Activated CD4-positive, alpha-beta T cell treated with anti-CD3 and anti-CD28 coated beads, Interleukin-2, amount 10 ng/mL, durations not matched to agents 24 days and 14 days (primary cell): ENCODE measurements at regions not wholly inside any gene's neighbourhood (a gene's known extent, or its start where the extent isn't known, plus 50 kb on each side); places are given as distances from the start of the nearest gene placed in this dataset.
A peak's percentile ranks its signal among the peaks of the same experiment; 100 is the strongest.

Experiments used
- DNase-seq: peaks from one replicate; pipeline ENCODE4 v3.0.0; 2022
- H3K27ac Mint-ChIP-seq: one replicate; pipeline ENCODE4 v1.8.0; 2022; ENCODE audit warnings: mild to moderate bottlenecking, mixed read lengths
- H3K27me3 Mint-ChIP-seq: one replicate; pipeline ENCODE4 v1.8.0; 2022; ENCODE audit warnings: mixed read lengths
- H3K36me3 Mint-ChIP-seq: one replicate; pipeline ENCODE4 v1.8.0; 2022; ENCODE audit warnings: low read depth, mild to moderate bottlenecking, mixed read lengths
- H3K4me1 Mint-ChIP-seq: one replicate; pipeline ENCODE4 v1.8.0; 2021; ENCODE audit warnings: mixed read lengths
- H3K4me3 Mint-ChIP-seq: one replicate; pipeline ENCODE4 v1.8.0; 2022; ENCODE audit warnings: mild to moderate bottlenecking, moderate library complexity, mixed read lengths
- H3K9me3 Mint-ChIP-seq: one replicate; pipeline ENCODE4 v1.8.0; 2021; ENCODE audit warnings: mixed read lengths
- intact Hi-C: fragments of 100-400 bp; cut with micrococcal nuclease; formaldehyde crosslinking; loops from one replicate; pipeline ENCODE4 v1.15.1; 2023

DNA sequence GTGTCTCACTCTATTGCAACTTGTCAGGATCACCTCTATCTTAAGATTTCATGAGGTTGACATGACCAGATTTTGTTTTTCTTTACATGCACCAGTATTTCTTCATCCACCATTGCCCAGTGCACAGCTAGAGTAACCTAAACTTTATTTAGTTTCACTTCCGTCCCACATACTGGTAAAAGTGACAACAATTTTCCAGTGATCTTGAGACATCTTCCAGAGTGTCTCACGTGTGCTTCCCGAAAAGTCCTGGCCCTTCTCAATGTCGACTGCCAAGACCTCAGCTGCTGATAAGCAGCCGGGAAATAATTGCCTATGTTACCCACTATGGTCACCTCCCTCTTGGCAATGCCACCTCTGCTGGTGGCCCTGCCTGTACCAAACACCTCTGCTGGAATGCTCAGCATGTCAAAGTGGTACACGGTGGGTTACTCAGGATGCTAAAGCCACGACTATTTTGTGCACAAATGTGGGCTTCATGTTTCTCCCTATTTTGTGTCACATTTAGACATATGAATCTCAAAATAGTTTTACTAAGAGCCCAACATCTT, 379.7 kb upstream of the TGFBR2 start:
- Mint-ChIP-seq H3K4me3 (no peak overlapping the region), H3K36me3 (peaks cover 11% of the 10 kb centered on the region), H3K27me3 (no peaks in the 10 kb centered on the region), H3K4me1 (peaks cover 32% of the 10 kb centered on the region), H3K27ac (no peak overlapping the region), H3K9me3 (peaks cover 27% of the 10 kb centered on the region)
- DNase-seq: no peak
- intact Hi-C loops: loop anchor here (10.0 kb wide), 1 partner anchor 388 kb away; no protein-coding TSS in a partner anchor

DNA sequence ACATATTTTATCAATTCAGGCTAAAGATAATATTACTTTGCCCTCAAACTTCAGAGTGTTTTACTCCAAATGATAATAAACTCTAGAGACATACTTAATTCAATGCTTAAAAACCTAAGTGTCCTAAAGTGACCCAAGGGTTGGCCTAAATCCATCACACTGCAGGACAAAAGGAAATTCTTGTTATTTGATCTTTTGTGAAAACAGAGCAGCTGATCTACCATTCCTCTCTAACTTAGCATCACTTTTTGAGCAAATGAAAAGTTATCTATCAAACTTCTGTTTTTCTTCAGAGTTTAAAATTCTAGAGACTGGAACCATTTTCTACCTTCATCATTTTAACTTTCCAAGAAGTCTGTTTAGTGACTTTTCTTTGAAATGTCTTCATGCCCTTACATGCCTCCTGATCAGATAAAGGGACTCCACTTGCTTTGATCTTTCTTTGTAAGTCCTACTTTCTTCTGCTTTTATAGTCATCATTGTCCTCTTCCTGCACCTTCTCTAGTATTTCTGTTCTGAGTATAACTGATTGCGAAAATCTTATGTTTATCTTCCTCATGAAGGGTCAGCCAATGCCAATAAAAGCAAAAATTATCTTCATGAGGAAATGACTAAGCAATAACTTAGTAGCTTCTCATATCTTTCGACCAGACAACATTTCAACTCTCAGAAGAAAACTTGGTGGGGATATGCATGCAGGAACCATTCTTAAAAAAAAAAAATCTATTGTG, 378.7 kb upstream of the TGFBR2 start:
- H3K9me3 Mint-ChIP-seq: peaks cover 27% of the 10 kb centered on the region
- intact Hi-C loops: loop anchor here (10.0 kb wide), 1 partner anchor 387 kb away; no protein-coding TSS in a partner anchor
- no peaks in the 10 kb centered on the region for H3K27me3 Mint-ChIP-seq
- H3K27ac Mint-ChIP-seq: peak overlapping the region; percentile 66
- H3K4me3 Mint-ChIP-seq: peak overlapping the region; percentile 59
- DNase-seq: no peak
- H3K36me3 Mint-ChIP-seq: peaks cover 11% of the 10 kb centered on the region
- H3K4me1 Mint-ChIP-seq: peaks cover 28% of the 10 kb centered on the region

DNA sequence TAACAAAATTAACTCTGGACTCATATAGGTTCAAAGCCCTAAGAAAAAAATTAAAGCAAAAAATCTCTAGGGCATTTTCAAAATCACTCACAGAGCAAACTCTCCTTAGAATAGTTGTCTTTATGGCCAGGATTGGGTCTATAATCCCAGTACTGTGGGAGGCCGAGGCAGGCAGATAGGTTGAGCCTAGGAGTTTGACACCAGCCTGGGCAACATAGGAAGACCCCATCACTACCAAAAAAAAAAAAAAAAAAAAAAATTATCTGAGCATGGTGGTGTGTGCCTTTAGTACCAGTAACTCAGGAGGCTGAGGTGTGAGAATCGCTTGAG, 378.1 kb upstream of the TGFBR2 start:
- intact Hi-C loops: loop anchor here (10.0 kb wide), 1 partner anchor 387 kb away; no protein-coding TSS in a partner anchor
- Mint-ChIP-seq H3K27me3 (no peaks in the 10 kb centered on the region), H3K4me3 (no peak overlapping the region), H3K4me1 (peaks cover 25% of the 10 kb centered on the region), H3K27ac (peak overlapping the region; percentile 66), H3K9me3 (peaks cover 27% of the 10 kb centered on the region), H3K36me3 (peaks cover 11% of the 10 kb centered on the region)
- DNase-seq: no peak

DNA sequence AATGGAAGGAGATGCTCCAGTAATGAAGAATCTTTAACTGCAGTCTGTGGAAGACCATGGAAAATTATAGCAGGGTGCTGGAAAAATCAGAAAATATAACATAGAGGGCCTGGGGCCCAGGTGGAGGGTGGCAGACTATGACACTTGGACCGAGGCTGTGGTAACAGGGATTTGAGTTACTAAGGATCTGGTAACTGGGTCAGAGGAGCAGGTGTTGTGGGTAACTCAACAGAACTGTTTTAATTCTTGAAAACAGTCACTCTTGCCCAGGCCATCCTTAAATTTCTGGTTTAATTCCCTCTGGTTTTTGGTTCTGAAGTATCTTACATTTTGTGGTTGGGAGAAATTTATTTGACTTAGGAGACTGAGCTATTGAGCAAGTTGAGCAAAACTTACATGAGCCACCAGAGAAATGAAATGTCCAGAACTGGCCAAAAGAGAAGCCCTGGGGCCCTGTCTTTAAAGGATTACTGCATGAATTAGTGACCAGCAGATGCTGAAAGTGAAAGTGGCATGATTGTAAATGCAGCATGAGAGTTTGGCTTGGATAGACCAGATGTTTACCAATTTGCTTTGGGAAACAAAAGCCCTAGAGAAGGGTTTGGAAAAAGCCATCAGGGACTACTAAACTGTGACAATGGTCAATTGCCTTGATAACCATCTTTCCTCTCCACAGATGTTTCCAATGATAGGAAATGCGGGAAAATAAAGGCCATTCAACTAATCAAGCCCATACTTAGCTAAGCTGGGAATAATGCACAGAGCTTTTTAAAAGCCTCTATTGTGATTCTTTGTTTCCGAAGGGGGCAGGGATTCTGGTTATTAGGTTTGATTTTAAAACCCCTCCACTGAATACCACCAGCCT, 374.9 kb upstream of the TGFBR2 start:
- no peak for DNase-seq
- Mint-ChIP-seq H3K4me1 (peaks cover 21% of the 10 kb centered on the region), H3K27ac (no peak overlapping the region), H3K4me3 (no peak overlapping the region), H3K27me3 (no peaks in the 10 kb centered on the region), H3K9me3 (peaks cover 23% of the 10 kb centered on the region), H3K36me3 (peaks cover 8% of the 10 kb centered on the region)
- intact Hi-C loops: no loop called here

DNA sequence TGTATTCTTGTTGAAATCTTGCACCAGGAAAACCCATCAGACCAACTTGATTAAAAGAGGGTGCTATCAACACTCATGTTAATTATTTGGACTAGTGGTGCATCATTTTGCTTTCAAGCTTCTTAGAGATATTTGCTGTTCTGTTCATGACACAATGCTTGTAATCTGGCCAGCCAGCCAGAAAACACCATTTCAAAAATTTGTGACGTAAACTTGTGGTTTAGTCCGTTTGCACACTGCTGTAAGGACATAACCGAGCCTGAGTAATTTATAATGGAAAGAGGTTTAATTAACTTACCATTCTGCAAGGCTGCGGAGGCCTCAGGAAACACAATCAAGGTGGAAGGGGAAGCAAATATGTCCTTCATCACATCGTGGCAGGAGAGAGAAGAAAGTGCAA, 374.3 kb upstream of the TGFBR2 start:
- DNase-seq: no peak
- Mint-ChIP-seq H3K4me3 (no peak overlapping the region), H3K9me3 (peaks cover 20% of the 10 kb centered on the region), H3K27ac (no peak overlapping the region), H3K4me1 (peaks cover 18% of the 10 kb centered on the region), H3K27me3 (no peaks in the 10 kb centered on the region), H3K36me3 (peaks cover 8% of the 10 kb centered on the region)
- intact Hi-C loops: no loop called here

DNA sequence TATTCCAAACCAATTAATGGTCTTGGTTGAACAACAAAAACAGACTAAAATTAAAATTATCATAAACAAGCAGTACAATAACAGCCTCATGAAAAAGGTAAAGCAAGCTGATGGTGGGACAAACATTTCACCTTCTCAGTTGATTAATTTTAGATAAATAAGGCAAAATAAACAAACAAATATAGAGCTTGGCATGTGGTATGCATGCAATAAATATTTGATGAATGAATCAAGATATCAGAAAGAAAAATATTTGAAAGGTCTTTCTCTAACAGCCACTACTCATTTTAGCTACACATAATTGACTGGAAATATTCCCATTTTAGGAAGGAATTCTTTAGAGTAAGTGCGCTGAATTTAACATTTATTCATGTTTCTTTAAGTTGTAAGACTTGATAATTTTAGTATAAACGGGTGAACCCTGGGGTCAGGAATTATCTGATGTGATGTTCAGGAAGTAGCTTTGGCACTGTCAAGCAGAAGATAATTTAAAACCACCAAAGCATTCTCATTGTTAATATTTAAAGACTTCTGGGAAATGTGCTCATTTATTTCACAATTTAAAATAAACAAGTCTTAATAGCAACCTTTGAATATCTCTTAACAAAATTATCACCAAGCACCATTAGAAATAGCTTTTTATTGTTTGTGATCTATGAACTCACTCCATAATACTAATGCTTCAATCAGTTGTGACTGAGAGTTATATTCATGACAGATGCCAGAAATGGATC, 372.3 kb upstream of the TGFBR2 start:
- H3K4me1 Mint-ChIP-seq: peaks cover 5% of the 10 kb centered on the region
- no peak for DNase-seq
- H3K27me3 Mint-ChIP-seq: peaks cover 6% of the 10 kb centered on the region
- H3K27ac Mint-ChIP-seq: no peak overlapping the region
- H3K4me3 Mint-ChIP-seq: no peak overlapping the region
- peaks cover 16% of the 10 kb centered on the region for H3K9me3 Mint-ChIP-seq
- peaks cover 6% of the 10 kb centered on the region for H3K36me3 Mint-ChIP-seq
- intact Hi-C loops: no loop called here

DNA sequence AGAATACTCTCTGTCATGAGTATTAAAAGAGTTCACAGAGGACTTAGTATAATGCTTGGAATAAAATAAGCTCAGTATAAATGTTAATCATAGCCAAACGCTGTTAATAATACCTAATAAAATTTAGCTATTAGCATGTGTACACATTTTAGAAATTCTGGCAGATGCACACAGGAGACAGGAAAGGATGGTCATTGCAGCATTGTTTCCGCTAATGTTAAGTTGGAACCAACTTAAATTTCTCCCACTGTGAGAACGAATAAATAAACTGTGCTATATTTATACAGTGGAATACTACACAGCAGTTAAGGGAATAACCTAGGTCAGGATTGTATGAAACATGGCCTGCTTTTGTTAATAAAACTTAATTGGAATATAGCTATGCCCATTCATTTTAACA, 370.4 kb upstream of the TGFBR2 start:
- DNase-seq: no peak
- H3K27me3 Mint-ChIP-seq: peaks cover 6% of the 10 kb centered on the region
- no peaks in the 10 kb centered on the region for H3K36me3 Mint-ChIP-seq

DNA sequence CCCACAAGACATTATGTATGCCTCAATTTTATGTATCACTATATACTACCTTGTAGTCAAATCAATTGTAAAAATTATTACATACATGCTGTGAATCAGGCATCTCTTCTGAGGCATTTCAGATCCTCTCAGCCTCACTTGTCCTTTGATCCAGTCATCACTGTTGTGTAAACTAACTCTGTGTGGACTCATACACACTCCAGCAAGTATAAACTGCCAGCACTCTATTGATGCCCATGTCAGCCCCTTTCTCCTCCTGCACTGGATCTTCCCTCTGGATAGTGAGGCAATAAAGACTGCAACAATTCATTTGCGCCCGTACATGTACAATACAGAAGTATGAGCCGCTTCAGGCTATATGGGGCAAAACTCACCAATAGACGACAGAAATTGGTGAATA, 364.7 kb upstream of the TGFBR2 start:
- H3K9me3 Mint-ChIP-seq: peaks cover 4% of the 10 kb centered on the region

More for the DNA sequence above, 370.4 kb upstream of the TGFBR2 start:
- peaks cover 6% of the 10 kb centered on the region for H3K9me3 Mint-ChIP-seq
- intact Hi-C loops: no loop called here
- H3K4me3 Mint-ChIP-seq: no peak overlapping the region
- H3K27ac Mint-ChIP-seq: no peak overlapping the region
- H3K4me1 Mint-ChIP-seq: no peaks in the 10 kb centered on the region

DNA sequence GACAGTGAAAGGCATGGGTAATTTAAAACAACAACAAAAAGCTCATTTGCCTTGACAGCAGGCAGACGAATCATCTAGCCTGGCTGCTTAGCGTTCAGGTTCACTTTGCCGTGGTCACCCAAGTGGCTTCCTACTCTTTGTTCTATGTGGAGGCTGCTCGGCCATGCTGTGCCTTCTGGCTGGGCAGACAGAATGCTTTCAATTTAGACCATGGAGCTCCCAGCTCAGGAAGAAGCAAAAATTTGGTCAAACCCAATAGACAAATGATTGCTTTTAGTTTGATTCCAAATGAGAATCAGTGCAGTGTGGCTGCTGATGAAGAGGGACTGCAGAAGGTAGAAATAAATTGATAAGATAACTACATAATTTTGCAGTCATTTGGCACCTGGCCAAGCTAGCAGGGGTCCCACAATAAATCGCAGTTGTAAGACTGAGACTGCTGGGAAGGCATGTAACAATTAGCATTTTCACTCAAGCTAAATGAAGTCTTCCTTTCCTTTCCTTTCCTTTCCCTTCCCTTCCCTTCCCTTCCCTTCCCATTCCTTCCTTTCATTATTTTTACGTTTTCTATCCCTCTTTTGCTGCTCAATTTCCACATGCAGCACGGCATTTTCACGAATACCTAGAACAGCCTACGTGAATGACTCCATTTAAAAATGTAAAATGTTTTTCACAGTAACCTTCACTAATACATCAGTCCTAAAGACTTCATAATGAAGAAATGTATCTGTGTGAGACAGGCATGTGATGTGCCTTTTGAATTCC, 360.4 kb upstream of the TGFBR2 start:
- Mint-ChIP-seq H3K4me3 (no peak overlapping the region), H3K36me3 (no peaks in the 10 kb centered on the region), H3K27me3 (peaks cover 6% of the 10 kb centered on the region), H3K4me1 (peaks cover 11% of the 10 kb centered on the region), H3K27ac (no peak overlapping the region), H3K9me3 (no peaks in the 10 kb centered on the region)
- intact Hi-C loops: no loop called here
- DNase-seq: no peak

More for the DNA sequence above, 364.7 kb upstream of the TGFBR2 start:
- no peak overlapping the region for H3K4me3 Mint-ChIP-seq
- no peaks in the 10 kb centered on the region for H3K36me3 Mint-ChIP-seq
- peaks cover 8% of the 10 kb centered on the region for H3K27me3 Mint-ChIP-seq
- no peak overlapping the region for H3K27ac Mint-ChIP-seq
- DNase-seq: no peak
- intact Hi-C loops: no loop called here
- H3K4me1 Mint-ChIP-seq: no peaks in the 10 kb centered on the region

DNA sequence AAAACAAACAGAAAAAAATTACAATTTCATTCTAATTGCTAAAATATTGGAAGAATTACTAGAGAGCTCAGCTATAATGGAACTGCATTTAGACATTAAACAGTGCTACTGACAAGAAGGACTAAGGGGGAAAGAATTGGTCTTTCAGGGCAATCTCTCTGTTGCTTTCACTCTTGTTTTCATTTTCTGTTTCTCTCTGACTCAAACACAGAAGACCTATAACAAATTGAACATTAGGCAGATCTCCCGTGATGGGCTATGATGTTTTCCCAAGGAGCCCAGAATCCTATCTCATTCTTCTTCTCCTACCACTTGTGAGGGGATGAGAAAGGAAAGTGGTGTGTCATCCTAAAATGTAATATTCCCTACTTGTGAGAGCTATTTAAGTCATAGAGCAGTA, 358.0 kb upstream of the TGFBR2 start:
- H3K27ac Mint-ChIP-seq: no peak overlapping the region
- H3K36me3 Mint-ChIP-seq: no peaks in the 10 kb centered on the region
- H3K4me1 Mint-ChIP-seq: peaks cover 11% of the 10 kb centered on the region
- intact Hi-C loops: no loop called here
- peak; percentile 62 for DNase-seq
- H3K27me3 Mint-ChIP-seq: peaks cover 4% of the 10 kb centered on the region
- H3K4me3 Mint-ChIP-seq: peak overlapping the region; percentile 9
- H3K9me3 Mint-ChIP-seq: peaks cover 3% of the 10 kb centered on the region

DNA sequence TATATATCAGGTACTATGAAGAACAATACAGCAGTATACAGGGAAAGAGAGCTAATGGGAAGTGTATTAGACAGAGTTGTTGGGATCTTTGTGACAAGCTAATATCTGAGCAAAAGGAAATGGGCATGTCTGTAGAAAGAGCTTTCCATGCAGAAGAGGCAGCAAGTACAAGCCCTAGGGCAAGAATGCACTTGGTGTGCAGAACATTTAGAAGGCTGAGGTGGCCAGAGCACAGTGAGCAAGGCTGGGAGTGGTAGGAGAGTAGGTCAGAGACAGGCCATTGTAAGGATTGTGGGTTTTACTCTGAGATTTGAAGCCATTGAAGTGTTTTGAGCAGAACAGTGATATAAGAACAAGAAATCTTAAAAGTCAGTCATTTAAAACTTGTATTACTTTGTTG, 353.9 kb upstream of the TGFBR2 start:
- DNase-seq: no peak
- Mint-ChIP-seq H3K27me3 (no peaks in the 10 kb centered on the region), H3K36me3 (no peaks in the 10 kb centered on the region), H3K9me3 (peaks cover 12% of the 10 kb centered on the region), H3K27ac (no peak overlapping the region), H3K4me1 (peaks cover 11% of the 10 kb centered on the region), H3K4me3 (no peak overlapping the region)
- intact Hi-C loops: no loop called here

DNA sequence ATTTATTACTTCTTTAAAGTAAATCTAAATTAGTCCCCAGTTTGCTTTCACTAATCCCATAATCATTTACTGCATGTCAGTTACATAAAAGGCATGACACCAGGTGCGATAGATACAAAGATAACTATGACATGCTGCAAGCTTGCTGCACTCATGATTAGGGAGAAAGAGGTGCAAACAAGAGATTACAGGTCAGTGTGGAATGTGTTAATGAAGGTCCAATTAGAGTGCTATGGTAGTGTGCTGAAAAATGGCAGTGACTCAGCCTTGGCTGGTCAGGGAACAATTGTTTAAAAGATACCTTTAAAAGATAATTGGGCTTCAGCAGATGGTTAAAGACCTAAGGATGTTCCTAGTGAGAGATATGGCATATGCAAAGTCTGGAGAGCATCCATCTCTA, 352.6 kb upstream of the TGFBR2 start:
- Mint-ChIP-seq H3K27me3 (no peaks in the 10 kb centered on the region), H3K4me3 (no peak overlapping the region), H3K27ac (no peak overlapping the region), H3K9me3 (peaks cover 15% of the 10 kb centered on the region), H3K4me1 (peaks cover 5% of the 10 kb centered on the region), H3K36me3 (no peaks in the 10 kb centered on the region)
- intact Hi-C loops: no loop called here
- no peak for DNase-seq

DNA sequence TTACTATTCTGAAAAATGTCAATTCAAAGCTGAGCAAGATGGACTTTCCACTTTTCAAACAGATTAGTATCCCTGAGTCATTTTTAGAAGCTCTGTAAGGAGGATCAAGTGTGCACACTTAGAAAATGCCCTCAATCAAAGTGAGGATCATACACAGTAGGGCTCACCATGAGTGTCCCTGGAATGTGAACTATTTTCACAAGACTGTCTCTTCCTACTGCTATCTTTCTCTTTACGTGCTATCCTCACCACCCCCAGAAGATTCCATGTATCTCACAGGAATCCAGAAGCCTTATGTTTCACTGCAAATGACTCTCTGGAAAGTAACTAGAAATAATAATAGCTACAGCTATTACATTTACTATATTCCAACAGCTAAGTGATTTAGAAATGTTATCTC, 349.9 kb upstream of the TGFBR2 start:
- no peak overlapping the region for H3K27ac Mint-ChIP-seq
- no peaks in the 10 kb centered on the region for H3K36me3 Mint-ChIP-seq
- no peak overlapping the region for H3K4me3 Mint-ChIP-seq
- intact Hi-C loops: no loop called here
- H3K4me1 Mint-ChIP-seq: no peaks in the 10 kb centered on the region
- no peaks in the 10 kb centered on the region for H3K27me3 Mint-ChIP-seq
- no peak for DNase-seq
- peaks cover 15% of the 10 kb centered on the region for H3K9me3 Mint-ChIP-seq
